Smooth muscle cell (in vitro differentiated cells): ENCODE measurements at regions not wholly inside any gene's neighbourhood (a gene's known extent, or its start where the extent isn't known, plus 50 kb on each side); places are given as distances from the start of the nearest gene placed in this dataset.

Experiments used
- DNase-seq: peaks from one replicate; lab custom pipeline; 2025; ENCODE audit not compliant: unreplicated experiment; lab: John Stamatoyannopoulos, UW
- H2AFZ ChIP-seq: fragments of 200-600 bp; sonication (generic); 2 replicates; pipeline ENCODE4 v1.6.0; 2016; ENCODE audit warnings: antibody characterized with exemption, low read depth, mild to moderate bottlenecking
- H3F3A ChIP-seq: fragments of 200-600 bp; sonication (generic); 2 replicates; pipeline ENCODE4 v1.6.0; 2017; ENCODE audit warnings: antibody characterized with exemption, low read depth
- H3K27ac ChIP-seq: fragments of 200-600 bp; sonication (generic); 2 replicates; pipeline ENCODE4 v1.5.1; 2016; ENCODE audit warnings: low read depth, mild to moderate bottlenecking
- H3K27me3 ChIP-seq: fragments of 200-600 bp; sonication (generic); 2 replicates; pipeline ENCODE4 v1.6.1; 2016; ENCODE audit warnings: low read depth, mild to moderate bottlenecking
- H3K36me3 ChIP-seq: fragments of 200-600 bp; sonication (generic); 2 replicates; pipeline ENCODE4 v1.5.1; 2016; ENCODE audit warnings: low read depth
- H3K4me1 ChIP-seq: fragments of 200-600 bp; sonication (generic); 2 replicates; pipeline ENCODE4 v1.5.1; 2016; ENCODE audit warnings: low read depth
- H3K4me2 ChIP-seq: fragments of 200-600 bp; sonication (generic); 2 replicates; pipeline ENCODE4 v1.6.0; 2016; ENCODE audit warnings: mild to moderate bottlenecking
- H3K4me3 ChIP-seq: fragments of 200-600 bp; sonication (generic); 2 replicates; pipeline ENCODE4 v1.5.1; 2016; ENCODE audit warnings: mild to moderate bottlenecking
- H3K79me2 ChIP-seq: fragments of 200-600 bp; sonication (generic); 2 replicates; pipeline ENCODE4 v1.6.0; 2016; ENCODE audit warnings: low read depth, mild to moderate bottlenecking
- H3K9ac ChIP-seq: fragments of 200-600 bp; sonication (generic); 2 replicates; pipeline ENCODE4 v1.6.0; 2016; ENCODE audit warnings: low read depth
- H3K9me3 ChIP-seq: fragments of 200-600 bp; sonication (generic); replicated peaks from 2 replicates; pipeline ENCODE4 v1.5.1; 2016; ENCODE audit warnings: low read depth
- H4K20me1 ChIP-seq: fragments of 200-600 bp; sonication (generic); 2 replicates; pipeline ENCODE4 v1.6.0; 2016; ENCODE audit warnings: low read depth
- WGBS: methylation state at CpG from one replicate; pipeline ENCODE4 v1.1.7; 2016; ENCODE audit warnings: low lambda C conversion rate; 5-methylcytosine and 5-hydroxymethylcytosine counted together
- TF ChIP-seq, protein P1 (sequence below): fragments of 200-600 bp; sonication (generic); IDR thresholded peaks from 2 replicates; pipeline ENCODE4 v1.5.1; 2017; ENCODE audit warnings: borderline replicate concordance, mild to moderate bottlenecking, antibody characterized with exemption; ENCODE audit not compliant: insufficient read depth, poor library complexity, severe bottlenecking

DNA sequence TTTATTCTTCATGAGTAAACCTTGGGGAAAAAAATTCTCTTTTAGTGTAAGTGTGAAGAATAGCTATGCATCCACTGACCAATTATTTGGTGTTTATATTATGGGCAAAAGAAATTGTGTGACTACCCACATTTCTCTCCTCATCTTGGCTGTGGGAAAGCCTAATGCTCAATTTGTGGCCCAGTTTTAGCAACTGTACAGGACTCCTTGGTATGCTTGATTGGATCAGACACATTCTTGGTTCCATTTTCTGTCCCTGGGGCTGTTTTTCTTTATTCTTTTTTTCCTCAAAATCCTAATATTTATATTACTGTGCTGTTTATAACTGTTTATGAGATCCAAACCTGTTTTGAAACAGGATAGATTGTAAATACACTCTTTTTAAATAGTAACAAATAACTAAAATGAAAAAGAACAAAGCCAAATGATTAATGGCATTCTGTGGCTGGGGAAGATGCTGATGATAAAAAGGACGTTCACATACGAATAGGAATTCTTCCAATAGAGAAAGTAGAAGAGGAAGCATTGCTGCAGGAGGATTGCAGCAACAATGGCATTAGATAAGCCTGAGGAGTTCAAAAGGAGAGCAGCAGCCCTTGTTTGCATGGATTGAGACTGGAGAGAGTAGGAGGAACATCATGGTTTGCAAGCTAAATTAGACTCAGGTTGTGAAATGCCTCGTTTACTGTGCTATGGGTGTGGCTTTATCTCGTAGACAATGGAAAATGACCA, 580.5 kb downstream of the INHBA start:
- Histone ChIP-seq H3K27ac (no peak overlapping the region), H3K4me2 (no peak overlapping the region), H3K36me3 (no peaks in the 10 kb centered on the region), H3K4me1 (peaks cover 10% of the 10 kb centered on the region), H3K9ac (no peak overlapping the region), H3K4me3 (no peak overlapping the region), H3K27me3 (no peaks in the 10 kb centered on the region), H2AFZ (no peak overlapping the region), H3K79me2 (no peaks in the 10 kb centered on the region), H3K9me3 (no peaks in the 10 kb centered on the region), H4K20me1 (no peaks in the 10 kb centered on the region), H3F3A (peaks cover 4% of the 10 kb centered on the region)
- WGBS = 58% methylated on average over 4 of the region's 4 CpGs
- TF ChIP-seq, protein P1, sequence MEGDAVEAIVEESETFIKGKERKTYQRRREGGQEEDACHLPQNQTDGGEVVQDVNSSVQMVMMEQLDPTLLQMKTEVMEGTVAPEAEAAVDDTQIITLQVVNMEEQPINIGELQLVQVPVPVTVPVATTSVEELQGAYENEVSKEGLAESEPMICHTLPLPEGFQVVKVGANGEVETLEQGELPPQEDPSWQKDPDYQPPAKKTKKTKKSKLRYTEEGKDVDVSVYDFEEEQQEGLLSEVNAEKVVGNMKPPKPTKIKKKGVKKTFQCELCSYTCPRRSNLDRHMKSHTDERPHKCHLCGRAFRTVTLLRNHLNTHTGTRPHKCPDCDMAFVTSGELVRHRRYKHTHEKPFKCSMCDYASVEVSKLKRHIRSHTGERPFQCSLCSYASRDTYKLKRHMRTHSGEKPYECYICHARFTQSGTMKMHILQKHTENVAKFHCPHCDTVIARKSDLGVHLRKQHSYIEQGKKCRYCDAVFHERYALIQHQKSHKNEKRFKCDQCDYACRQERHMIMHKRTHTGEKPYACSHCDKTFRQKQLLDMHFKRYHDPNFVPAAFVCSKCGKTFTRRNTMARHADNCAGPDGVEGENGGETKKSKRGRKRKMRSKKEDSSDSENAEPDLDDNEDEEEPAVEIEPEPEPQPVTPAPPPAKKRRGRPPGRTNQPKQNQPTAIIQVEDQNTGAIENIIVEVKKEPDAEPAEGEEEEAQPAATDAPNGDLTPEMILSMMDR = no peak
- DNase-seq = no peak

- DNase-seq = no peak
- TF ChIP-seq, protein P1 = no peak
- Histone ChIP-seq H4K20me1 (no peaks in the 10 kb centered on the region), H3K27me3 (no peaks in the 10 kb centered on the region), H3K4me3 (no peak overlapping the region), H3K36me3 (no peaks in the 10 kb centered on the region), H3F3A (peaks cover 4% of the 10 kb centered on the region), H3K4me2 (no peak overlapping the region), H3K79me2 (no peaks in the 10 kb centered on the region), H2AFZ (no peak overlapping the region), H3K9ac (no peak overlapping the region), H3K9me3 (no peaks in the 10 kb centered on the region), H3K4me1 (peaks cover 10% of the 10 kb centered on the region), H3K27ac (no peak overlapping the region)
These were observed 581.7 kb downstream of the INHBA start for GRCh38 chr7:41121228-41121627.

DNA sequence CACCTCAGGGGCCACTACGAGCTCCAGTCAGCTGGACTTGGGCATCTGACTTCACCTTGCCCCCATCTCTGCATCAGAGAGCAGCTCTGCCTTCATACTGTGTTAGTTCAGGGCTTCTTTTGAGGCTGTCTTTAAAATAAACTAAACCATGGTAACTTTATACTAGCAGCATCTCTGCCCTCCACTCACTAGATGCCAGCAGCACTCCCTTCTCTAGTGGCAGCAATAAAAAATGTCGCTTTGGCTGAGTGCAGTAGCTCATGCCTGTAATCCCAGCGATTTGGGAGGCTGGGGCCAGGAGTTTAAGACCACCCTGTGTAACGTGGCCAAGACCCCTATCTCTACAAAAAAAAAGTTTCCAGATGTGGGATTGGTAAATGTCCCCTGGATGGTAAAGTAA, 584.4 kb downstream of the INHBA start:
- H3K4me3 ChIP-seq = no peak overlapping the region
- H3K79me2 ChIP-seq = no peaks in the 10 kb centered on the region
- no peak for DNase-seq
- TF ChIP-seq, protein P1 = no peak
- no peaks in the 10 kb centered on the region for H4K20me1 ChIP-seq
- peaks cover 14% of the 10 kb centered on the region for H3K4me1 ChIP-seq
- H3K27ac ChIP-seq = no peak overlapping the region
- H3K9me3 ChIP-seq = no peaks in the 10 kb centered on the region
- peaks cover 4% of the 10 kb centered on the region for H3F3A ChIP-seq
- no peaks in the 10 kb centered on the region for H3K36me3 ChIP-seq
- H3K27me3 ChIP-seq = no peaks in the 10 kb centered on the region
- no peak overlapping the region for H2AFZ ChIP-seq
- H3K9ac ChIP-seq = no peak overlapping the region
- WGBS = 68% methylated on average over 4 of the region's 4 CpGs
- no peak overlapping the region for H3K4me2 ChIP-seq

DNA sequence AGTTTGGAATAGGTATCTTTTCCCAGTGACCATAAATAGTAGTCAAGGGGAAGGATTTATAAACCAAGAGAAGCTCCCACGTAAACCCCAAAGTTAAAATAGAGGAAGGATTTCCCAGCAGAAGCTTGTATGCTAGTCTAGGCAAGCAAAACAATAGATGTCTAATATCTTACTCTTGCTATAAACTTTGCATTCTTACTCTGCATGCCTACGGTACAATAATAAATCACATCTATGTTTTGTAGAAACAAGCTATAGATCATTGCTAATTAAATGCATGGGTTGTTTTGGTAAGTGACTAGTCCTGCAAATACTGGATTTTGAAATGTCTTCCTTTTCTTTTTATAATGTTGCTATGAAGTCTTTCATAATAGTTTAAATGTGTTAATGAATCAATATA, 585.5 kb downstream of the INHBA start:
- peak overlapping the region; percentile 60 for H3K27ac ChIP-seq
- H2AFZ ChIP-seq = no peak overlapping the region
- H4K20me1 ChIP-seq = no peaks in the 10 kb centered on the region
- no peak overlapping the region for H3K9ac ChIP-seq
- H3K27me3 ChIP-seq = no peaks in the 10 kb centered on the region
- H3F3A ChIP-seq = peaks cover 4% of the 10 kb centered on the region
- H3K4me2 ChIP-seq = no peak overlapping the region
- no peak for DNase-seq
- 87% methylated on average over 2 of the region's 2 CpGs for WGBS
- no peak overlapping the region for H3K4me3 ChIP-seq
- H3K36me3 ChIP-seq = no peaks in the 10 kb centered on the region
- TF ChIP-seq, protein P1 = no peak
- H3K9me3 ChIP-seq = no peaks in the 10 kb centered on the region
- peaks cover 9% of the 10 kb centered on the region for H3K4me1 ChIP-seq
- H3K79me2 ChIP-seq = no peaks in the 10 kb centered on the region
